ENCODE measurements at regions not wholly inside any gene's neighbourhood (a gene's known extent, or its start where the extent isn't known, plus 50 kb on each side); places are given as distances from the start of the nearest gene placed in this dataset.

DNA sequence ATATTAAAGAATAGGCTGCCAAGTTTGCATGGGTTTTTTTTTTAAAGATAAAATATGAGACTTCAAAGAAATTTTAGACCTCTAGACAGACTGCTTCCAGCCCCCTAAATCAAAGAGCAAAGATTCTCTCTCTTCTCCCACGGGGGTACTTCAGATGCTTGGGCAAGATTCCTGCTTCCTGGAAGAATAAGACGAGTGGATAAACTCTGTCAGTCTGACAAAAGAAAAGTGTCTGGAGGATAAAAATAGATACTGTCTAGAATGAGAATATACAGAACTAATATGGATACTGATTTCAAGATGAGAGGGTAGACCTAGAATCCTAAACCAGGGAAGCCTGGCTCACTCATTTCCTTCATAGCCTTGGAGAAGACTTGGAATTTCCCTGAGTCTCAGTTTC, 435.1 kb downstream of the FOXO1 start:
- TF ChIP-seq FOXP2 (optimal IDR thresholded peaks at IDR 0.05; ENCODE audit: borderline replicate concordance, extremely low read depth, extremely low read length, insufficient read depth) = no peak
- TF ChIP-seq, protein P1, sequence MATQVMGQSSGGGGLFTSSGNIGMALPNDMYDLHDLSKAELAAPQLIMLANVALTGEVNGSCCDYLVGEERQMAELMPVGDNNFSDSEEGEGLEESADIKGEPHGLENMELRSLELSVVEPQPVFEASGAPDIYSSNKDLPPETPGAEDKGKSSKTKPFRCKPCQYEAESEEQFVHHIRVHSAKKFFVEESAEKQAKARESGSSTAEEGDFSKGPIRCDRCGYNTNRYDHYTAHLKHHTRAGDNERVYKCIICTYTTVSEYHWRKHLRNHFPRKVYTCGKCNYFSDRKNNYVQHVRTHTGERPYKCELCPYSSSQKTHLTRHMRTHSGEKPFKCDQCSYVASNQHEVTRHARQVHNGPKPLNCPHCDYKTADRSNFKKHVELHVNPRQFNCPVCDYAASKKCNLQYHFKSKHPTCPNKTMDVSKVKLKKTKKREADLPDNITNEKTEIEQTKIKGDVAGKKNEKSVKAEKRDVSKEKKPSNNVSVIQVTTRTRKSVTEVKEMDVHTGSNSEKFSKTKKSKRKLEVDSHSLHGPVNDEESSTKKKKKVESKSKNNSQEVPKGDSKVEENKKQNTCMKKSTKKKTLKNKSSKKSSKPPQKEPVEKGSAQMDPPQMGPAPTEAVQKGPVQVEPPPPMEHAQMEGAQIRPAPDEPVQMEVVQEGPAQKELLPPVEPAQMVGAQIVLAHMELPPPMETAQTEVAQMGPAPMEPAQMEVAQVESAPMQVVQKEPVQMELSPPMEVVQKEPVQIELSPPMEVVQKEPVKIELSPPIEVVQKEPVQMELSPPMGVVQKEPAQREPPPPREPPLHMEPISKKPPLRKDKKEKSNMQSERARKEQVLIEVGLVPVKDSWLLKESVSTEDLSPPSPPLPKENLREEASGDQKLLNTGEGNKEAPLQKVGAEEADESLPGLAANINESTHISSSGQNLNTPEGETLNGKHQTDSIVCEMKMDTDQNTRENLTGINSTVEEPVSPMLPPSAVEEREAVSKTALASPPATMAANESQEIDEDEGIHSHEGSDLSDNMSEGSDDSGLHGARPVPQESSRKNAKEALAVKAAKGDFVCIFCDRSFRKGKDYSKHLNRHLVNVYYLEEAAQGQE (IDR thresholded peaks at IDR 0.05; ENCODE audit: insufficient read depth in 1 of 2, low read depth in 2 of 2, low read length in 2 of 2) = no peak
- TF ChIP-seq SIN3A (IDR thresholded peaks at IDR 0.05; ENCODE audit: borderline replicate concordance, insufficient read depth, low read length) = no peak

Data from PFSK-1 (cell line).